Keratinocyte (primary cell): ENCODE measurements at regions not wholly inside any gene's neighbourhood (a gene's known extent, or its start where the extent isn't known, plus 50 kb on each side); places are given as distances from the start of the nearest gene placed in this dataset.

Experiments used
- DNase-seq: peaks from one replicate; pipeline ENCODE4 v3.0.0-alpha.2; 2011; ENCODE audit warnings: low read depth, missing footprints, low spot score
- FAIRE-seq: peaks from 2 replicates; lab custom pipeline; 2011; peaks lifted over from hg19 to GRCh38; lab: Jason Lieb, UNC
- H2AFZ ChIP-seq: 2 replicates; pipeline ENCODE4 v1.6.0; 2012; ENCODE audit warnings: low read length, control low read depth, inconsistent platforms; ENCODE audit not compliant: control insufficient read depth
- H3K27ac ChIP-seq: 2 replicates; pipeline ENCODE4 v1.5.1; 2011; ENCODE audit warnings: low read length; ENCODE audit not compliant: control insufficient read depth, insufficient read depth
- H3K27me3 ChIP-seq: 3 replicates; pipeline ENCODE4 v1.6.0; 2011; ENCODE audit warnings: low read length; ENCODE audit not compliant: control insufficient read depth, insufficient read depth; ENCODE audit errors: extremely low read depth
- H3K36me3 ChIP-seq, 2 experiments: 2 replicates in 1 of 2; 3 replicates in 1 of 2; pipeline ENCODE4 v1.5.1; 2011; ENCODE audit warnings: low read length in 2 of 2, mild to moderate bottlenecking in 1 of 2; ENCODE audit not compliant: control insufficient read depth in 2 of 2, insufficient read depth in 2 of 2; ENCODE audit errors: extremely low read depth in 1 of 2
- H3K4me1 ChIP-seq: 3 replicates; pipeline ENCODE4 v1.5.1; 2011; ENCODE audit warnings: low read length; ENCODE audit not compliant: control insufficient read depth, insufficient read depth; ENCODE audit errors: extremely low read depth
- H3K4me2 ChIP-seq: 3 replicates; pipeline ENCODE4 v1.6.0; 2011; ENCODE audit warnings: low read depth, low read length; ENCODE audit not compliant: control insufficient read depth, insufficient read depth; ENCODE audit errors: extremely low read depth
- H3K4me3 ChIP-seq, 3 experiments: fragments of 200-600 bp in 1 of 3; sonication (generic) in 1 of 3; 2 replicates in 2 of 3; 3 replicates in 1 of 3; pipeline ENCODE4 v1.5.1; 2011 to 2016; ENCODE audit warnings: low read length in 3 of 3, mild to moderate bottlenecking in 3 of 3, control low read depth in 2 of 3, inconsistent platforms in 1 of 3, low read depth in 1 of 3, mixed read lengths in 1 of 3, mixed run types in 1 of 3, moderate library complexity in 1 of 3; ENCODE audit not compliant: control insufficient read depth in 2 of 3, insufficient read depth in 2 of 3; ENCODE audit errors: extremely low read depth in 1 of 3
- H3K79me2 ChIP-seq: 2 replicates; pipeline ENCODE4 v1.6.0; 2012; ENCODE audit warnings: low read length; ENCODE audit not compliant: control insufficient read depth, insufficient read depth
- H3K9ac ChIP-seq: 3 replicates; pipeline ENCODE4 v1.6.0; 2011; ENCODE audit warnings: low read length; ENCODE audit not compliant: control insufficient read depth, insufficient read depth; ENCODE audit errors: extremely low read depth
- H3K9me1 ChIP-seq: 3 replicates; pipeline ENCODE4 v1.6.0; 2011; ENCODE audit warnings: low read length; ENCODE audit not compliant: control insufficient read depth, insufficient read depth; ENCODE audit errors: extremely low read depth
- H3K9me3 ChIP-seq: 2 replicates; pipeline ENCODE4 v1.5.1; 2012; ENCODE audit warnings: low read depth, low read length; ENCODE audit not compliant: control insufficient read depth
- H4K20me1 ChIP-seq: 3 replicates; pipeline ENCODE4 v1.6.0; 2011; ENCODE audit warnings: low read length; ENCODE audit not compliant: control insufficient read depth, insufficient read depth; ENCODE audit errors: extremely low read depth
- CTCF ChIP-seq, 3 experiments: IDR thresholded peaks in 1 of 3; conservative IDR thresholded peaks in 1 of 3; optimal IDR thresholded peaks in 1 of 3; 2 replicates in 2 of 3; 3 replicates in 1 of 3; pipeline versions ENCODE3 to v1.5.1; 2011; ENCODE audit warnings: low read length in 3 of 3, mild to moderate bottlenecking in 3 of 3, moderate library complexity in 2 of 3, control low read depth in 1 of 3, inconsistent platforms in 1 of 3; ENCODE audit not compliant: insufficient read depth in 2 of 3; ENCODE audit errors: extremely low read depth in 1 of 3
- EZH2 ChIP-seq: IDR thresholded peaks from one replicate; pipeline ENCODE4 v1.6.1; 2012; ENCODE audit warnings: inconsistent platforms, mild to moderate bottlenecking, low read length, moderate library complexity
- dilution Hi-C: fragments of 300-500 bp; cut with MboI; formaldehyde crosslinking; loops from one replicate; pipeline ENCODE4 v1.7.0; 2020; ENCODE audit warnings: low sequenced_read_pairs; ENCODE audit not compliant: extremely low pct_ligation_motif_present

- no peak overlapping the region for H3K4me3 ChIP-seq
- H3K27ac ChIP-seq: no peak overlapping the region
- H2AFZ ChIP-seq: no peak overlapping the region
- H3K9ac ChIP-seq: no peak overlapping the region
- no peaks in the 10 kb centered on the region for H3K36me3 ChIP-seq
- H3K79me2 ChIP-seq: no peaks in the 10 kb centered on the region
- H3K27me3 ChIP-seq: no peaks in the 10 kb centered on the region
- H3K4me2 ChIP-seq: no peak overlapping the region
- H4K20me1 ChIP-seq: no peaks in the 10 kb centered on the region
- no peaks in the 10 kb centered on the region for H3K4me1 ChIP-seq
- no peaks in the 10 kb centered on the region for H3K9me3 ChIP-seq
- TF ChIP-seq CTCF (optimal IDR thresholded peaks at IDR 0.05 in 1 of 3, IDR thresholded peaks at IDR 0.05 in 1 of 3, conservative IDR thresholded peaks at IDR 0.05 in 1 of 3; ENCODE audit: extremely low read depth in 1 of 3, insufficient read depth in 2 of 3, low read length in 3 of 3) (no peak), EZH2 (no peak)
- DNase-seq (no peak), FAIRE-seq (no peak)
- H3K9me1 ChIP-seq: no peaks in the 10 kb centered on the region
- dilution Hi-C loops: no loop called here
Measured at GRCh38 chr3:163890661-163891060, 1187.6 kb downstream of the SI start.

GRCh38 chr3:163879172-163879571 lies 1199.1 kb downstream of the SI start:
- Histone ChIP-seq H3K79me2 (no peaks in the 10 kb centered on the region), H3K4me2 (no peak overlapping the region), H3K9me3 (no peaks in the 10 kb centered on the region), H3K27ac (no peak overlapping the region), H3K27me3 (no peaks in the 10 kb centered on the region), H3K36me3 (no peaks in the 10 kb centered on the region), H2AFZ (no peak overlapping the region), H4K20me1 (no peaks in the 10 kb centered on the region), H3K9ac (no peak overlapping the region), H3K4me1 (no peaks in the 10 kb centered on the region), H3K9me1 (no peaks in the 10 kb centered on the region), H3K4me3 (no peak overlapping the region)
- TF ChIP-seq CTCF (optimal IDR thresholded peaks at IDR 0.05 in 1 of 3, IDR thresholded peaks at IDR 0.05 in 1 of 3, conservative IDR thresholded peaks at IDR 0.05 in 1 of 3; ENCODE audit: extremely low read depth in 1 of 3, insufficient read depth in 2 of 3, low read length in 3 of 3) (no peak), EZH2 (no peak)
- dilution Hi-C loops: no loop called here
- DNase-seq (no peak), FAIRE-seq (no peak)
